AML-193 (cell line): ENCODE measurements at regions not wholly inside any gene's neighbourhood (a gene's known extent, or its start where the extent isn't known, plus 50 kb on each side); places are given as distances from the start of the nearest gene placed in this dataset.

Experiments used
- DNase-seq, 2 experiments: peaks; one replicate each; lab custom pipeline; 2025; lab: John Stamatoyannopoulos, UW

GRCh38 chr16:73529303-73530012 lies 481.5 kb upstream of the ZFHX3 start:
- DNase-seq: no peak

- no peak for DNase-seq
These were observed 479.3 kb upstream of the ZFHX3 start for GRCh38 chr16:73527187-73527586.

GRCh38 chr16:73526011-73526804 lies 478.3 kb upstream of the ZFHX3 start:
- DNase-seq: no peak

GRCh38 chr16:73523209-73523608 lies 475.3 kb upstream of the ZFHX3 start:
- no peak for DNase-seq

GRCh38 chr16:73521499-73521898 lies 473.6 kb upstream of the ZFHX3 start:
- no peak for DNase-seq

- DNase-seq: no peak
These were observed 467.7 kb upstream of the ZFHX3 start for GRCh38 chr16:73515616-73516015.

- no peak for DNase-seq
These were observed 462.9 kb upstream of the ZFHX3 start for GRCh38 chr16:73510852-73511251.

GRCh38 chr16:73506568-73507056 lies 458.7 kb upstream of the ZFHX3 start:
- no peak for DNase-seq

- DNase-seq: no peak
These were observed 457.6 kb upstream of the ZFHX3 start for GRCh38 chr16:73505577-73505976.

GRCh38 chr16:73504591-73505575 lies 457.0 kb upstream of the ZFHX3 start:
- no peak for DNase-seq

- no peak for DNase-seq
These were observed 455.2 kb upstream of the ZFHX3 start for GRCh38 chr16:73503093-73503492.

- DNase-seq: no peak
These were observed 451.3 kb upstream of the ZFHX3 start for GRCh38 chr16:73499276-73499675.

GRCh38 chr16:73485880-73486279 lies 438.0 kb upstream of the ZFHX3 start:
- no peak for DNase-seq

- DNase-seq: no peak
These were observed 436.2 kb upstream of the ZFHX3 start for GRCh38 chr16:73483934-73484711.

GRCh38 chr16:73483076-73483791 lies 435.3 kb upstream of the ZFHX3 start:
- no peak for DNase-seq

GRCh38 chr16:73482310-73482709 lies 434.4 kb upstream of the ZFHX3 start:
- DNase-seq: no peak

GRCh38 chr16:73480381-73480780 lies 432.5 kb upstream of the ZFHX3 start:
- DNase-seq: no peak

- DNase-seq: no peak
These were observed 425.8 kb upstream of the ZFHX3 start for GRCh38 chr16:73473713-73474112.

GRCh38 chr16:73464834-73465233 lies 416.9 kb upstream of the ZFHX3 start:
- no peak for DNase-seq

GRCh38 chr16:73459586-73459985 lies 411.7 kb upstream of the ZFHX3 start:
- no peak for DNase-seq

GRCh38 chr16:73457851-73458250 lies 409.9 kb upstream of the ZFHX3 start:
- no peak for DNase-seq
